ENCODE measurements at regions not wholly inside any gene's neighbourhood (a gene's known extent, or its start where the extent isn't known, plus 50 kb on each side); places are given as distances from the start of the nearest gene placed in this dataset.

- DNase-seq, result no peak
These were observed 605.5 kb upstream of the KCNMB2 start for GRCh38 chr3:177930771-177931170.

- no peak for DNase-seq
These were observed 604.9 kb upstream of the KCNMB2 start for GRCh38 chr3:177931346-177931745.

- DNase-seq, result no peak
These were observed 603.9 kb upstream of the KCNMB2 start for GRCh38 chr3:177932346-177932745.

GRCh38 chr3:177932750-177933660 is 603.2 kb upstream of the KCNMB2 start:
- DNase-seq, result no peak

GRCh38 chr3:177934001-177934891 is 602.0 kb upstream of the KCNMB2 start:
- no peak for DNase-seq

- no peak for DNase-seq
These were observed 601.2 kb upstream of the KCNMB2 start for GRCh38 chr3:177935047-177935446.

GRCh38 chr3:177936721-177937120 is 599.5 kb upstream of the KCNMB2 start:
- no peak for DNase-seq

- no peak for DNase-seq
These were observed 593.3 kb upstream of the KCNMB2 start for GRCh38 chr3:177942911-177943310.

- DNase-seq, result no peak
These were observed 592.0 kb upstream of the KCNMB2 start for GRCh38 chr3:177944228-177944661.

GRCh38 chr3:177946048-177946447 is 590.2 kb upstream of the KCNMB2 start:
- DNase-seq, result no peak

- no peak for DNase-seq
These were observed 589.7 kb upstream of the KCNMB2 start for GRCh38 chr3:177946497-177946896.

GRCh38 chr3:177946936-177947335 is 589.3 kb upstream of the KCNMB2 start:
- DNase-seq, result no peak

GRCh38 chr3:177947901-177948300 is 588.3 kb upstream of the KCNMB2 start:
- no peak for DNase-seq

- no peak for DNase-seq
These were observed 587.4 kb upstream of the KCNMB2 start for GRCh38 chr3:177948716-177949425.

- no peak for DNase-seq
These were observed 577.0 kb upstream of the KCNMB2 start for GRCh38 chr3:177959188-177959587.

- no peak for DNase-seq
These were observed 576.2 kb upstream of the KCNMB2 start for GRCh38 chr3:177960014-177960413.

- DNase-seq, result no peak
These were observed 575.5 kb upstream of the KCNMB2 start for GRCh38 chr3:177960722-177961121.

- DNase-seq, result no peak
These were observed 574.5 kb upstream of the KCNMB2 start for GRCh38 chr3:177961784-177962183.

- no peak for DNase-seq
These were observed 569.7 kb upstream of the KCNMB2 start for GRCh38 chr3:177966493-177966892.

GRCh38 chr3:177968891-177969290 is 567.3 kb upstream of the KCNMB2 start:
- no peak for DNase-seq

GRCh38 chr3:177973241-177973840 is 562.9 kb upstream of the KCNMB2 start:
- DNase-seq, result no peak

- DNase-seq, result no peak
These were observed 560.0 kb upstream of the KCNMB2 start for GRCh38 chr3:177976241-177976640.

- DNase-seq, result no peak
These were observed 559.4 kb upstream of the KCNMB2 start for GRCh38 chr3:177976866-177977265.
